Forelimb muscle (tissue), 1 donor: ENCODE measurements at regions not wholly inside any gene's neighbourhood (a gene's known extent, or its start where the extent isn't known, plus 50 kb on each side); places are given as distances from the start of the nearest gene placed in this dataset.

Experiments used
- DNase-seq: peaks from one replicate; pipeline ENCODE4 v3.0.0-alpha.2; 2013; ENCODE audit warnings: low read depth

DNA sequence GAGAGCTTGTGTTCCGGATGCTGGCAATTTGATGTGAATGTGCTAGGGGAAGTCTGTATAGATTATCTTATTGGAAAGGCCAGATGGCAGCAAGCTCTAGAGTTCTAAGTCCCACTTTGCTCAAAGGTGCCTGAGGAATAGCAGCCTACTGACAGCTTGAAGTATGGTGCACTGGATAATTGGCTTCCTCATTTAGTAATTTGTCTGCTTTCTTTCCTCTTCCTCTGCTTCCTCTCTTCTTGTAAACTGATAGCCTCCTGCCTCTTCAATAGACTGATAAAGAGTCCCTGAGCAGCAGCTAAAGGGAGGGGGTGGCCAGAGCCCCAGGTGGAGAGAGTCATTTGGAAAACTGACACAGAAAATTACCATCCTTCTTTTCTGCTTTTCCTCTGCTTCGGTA lies 177.3 kb downstream of the FGF1 start:
- no peak for DNase-seq

DNA sequence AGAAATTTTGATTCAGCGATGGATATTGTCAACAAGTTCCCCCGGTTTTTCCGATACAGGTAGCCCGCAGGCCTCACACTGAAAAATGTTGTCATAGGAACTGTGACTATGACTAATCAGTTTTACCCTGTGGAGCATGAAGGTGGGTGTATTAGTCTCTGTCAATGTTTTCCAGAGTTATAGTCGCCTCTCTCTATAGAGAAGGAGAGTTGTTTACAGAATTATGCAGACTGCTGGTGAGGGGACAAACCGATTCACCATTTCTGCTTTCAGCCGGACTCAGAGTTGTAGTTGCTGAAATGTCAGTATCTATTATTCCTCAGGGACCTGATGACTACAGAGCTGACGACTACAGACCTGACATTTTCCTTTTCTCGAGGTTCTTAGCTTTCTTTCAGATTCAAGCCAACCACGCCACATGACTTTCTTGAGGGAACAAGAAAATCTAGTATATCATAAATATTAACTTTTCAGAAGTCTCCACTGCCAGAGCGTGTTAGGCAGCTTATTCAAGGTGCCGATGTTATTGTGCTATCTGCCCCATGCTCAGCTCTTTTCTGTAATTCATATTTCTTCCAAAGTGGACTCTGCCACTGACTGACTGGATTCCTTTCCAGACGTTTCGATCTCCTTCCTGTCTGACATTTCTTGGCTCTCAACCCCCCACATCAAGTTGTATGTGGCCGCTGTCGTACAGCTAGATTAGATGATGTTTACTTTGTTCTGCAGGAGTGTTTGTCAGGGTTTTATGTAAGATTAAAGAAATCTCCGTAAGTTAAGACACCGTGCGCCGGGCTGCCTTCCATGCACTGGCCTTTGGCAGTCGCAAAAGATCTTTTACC lies 178.1 kb downstream of the FGF1 start:
- DNase-seq = no peak

DNA sequence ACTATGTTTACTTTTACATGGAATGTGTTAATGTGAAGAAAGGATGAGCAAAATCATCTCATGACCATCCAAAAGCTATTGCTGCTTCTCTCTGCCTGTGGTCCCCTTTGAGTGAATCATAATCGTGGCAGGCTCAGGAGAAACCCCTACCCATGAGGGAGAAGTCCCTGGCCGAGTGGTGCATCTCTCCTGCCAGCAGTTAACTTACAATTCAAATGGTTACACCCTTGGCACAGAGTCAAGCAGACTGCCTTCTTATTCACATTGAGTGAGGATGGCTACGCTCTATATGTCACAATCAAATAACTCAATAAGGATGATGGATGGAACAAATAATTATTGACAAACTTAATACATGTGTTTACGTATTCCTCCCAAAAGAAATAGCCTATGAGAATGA lies 179.1 kb downstream of the FGF1 start:
- no peak for DNase-seq

DNA sequence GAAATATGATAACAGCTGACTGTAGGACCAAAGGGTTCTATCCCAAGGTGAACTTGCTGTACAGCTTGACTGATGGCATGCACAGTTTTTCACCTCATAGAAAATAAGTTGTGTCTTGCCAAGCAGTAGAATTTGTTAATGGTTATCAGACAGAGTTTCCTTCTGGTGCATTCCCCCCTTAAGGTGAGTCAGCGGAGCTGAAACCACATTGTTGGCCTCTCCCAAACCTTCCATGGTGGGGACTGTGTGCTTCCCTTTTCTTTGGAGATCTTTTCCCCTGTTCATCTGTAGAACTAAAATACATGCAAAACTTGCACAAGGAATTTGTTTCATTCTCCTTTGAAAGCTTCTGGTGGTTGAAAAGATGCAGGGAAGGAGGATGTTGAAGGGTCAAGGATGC lies 179.8 kb downstream of the FGF1 start:
- no peak for DNase-seq

- DNase-seq = no peak
These were observed 177.1 kb upstream of the SPRY4 start for GRCh38 chr5:142501890-142502289.

GRCh38 chr5:142500227-142500905 lies 175.5 kb upstream of the SPRY4 start:
- no peak for DNase-seq

DNA sequence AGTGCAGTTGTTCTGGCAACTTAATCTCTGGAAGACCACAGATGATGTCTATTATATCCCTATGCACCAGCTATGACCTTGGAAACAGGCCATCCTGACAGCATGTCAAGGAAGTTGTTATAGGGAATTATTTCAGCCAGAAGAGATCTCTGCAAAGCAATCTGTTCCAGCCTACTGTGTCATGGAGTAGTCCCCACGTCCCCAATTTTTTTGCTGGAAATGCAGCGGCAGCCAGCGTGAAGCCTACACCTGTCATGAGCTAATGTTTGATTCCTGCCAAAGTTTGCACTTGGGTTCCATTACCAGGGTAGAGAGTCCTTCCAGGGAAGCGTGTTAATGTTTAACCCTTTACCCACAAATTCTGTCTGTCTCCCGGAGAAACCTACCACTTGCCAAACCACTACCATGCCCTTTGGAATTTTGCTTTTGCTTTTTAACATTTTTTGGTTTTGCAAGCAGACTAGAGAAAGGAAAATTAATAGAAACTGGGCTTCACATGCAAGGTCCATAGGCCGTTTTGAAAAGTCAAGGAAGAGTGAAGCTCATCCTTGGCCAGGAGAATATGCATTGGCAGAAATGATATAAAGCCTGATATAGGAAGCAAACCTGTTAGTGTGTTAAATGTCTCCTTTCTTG lies 174.9 kb upstream of the SPRY4 start:
- peak; percentile 89 for DNase-seq

DNA sequence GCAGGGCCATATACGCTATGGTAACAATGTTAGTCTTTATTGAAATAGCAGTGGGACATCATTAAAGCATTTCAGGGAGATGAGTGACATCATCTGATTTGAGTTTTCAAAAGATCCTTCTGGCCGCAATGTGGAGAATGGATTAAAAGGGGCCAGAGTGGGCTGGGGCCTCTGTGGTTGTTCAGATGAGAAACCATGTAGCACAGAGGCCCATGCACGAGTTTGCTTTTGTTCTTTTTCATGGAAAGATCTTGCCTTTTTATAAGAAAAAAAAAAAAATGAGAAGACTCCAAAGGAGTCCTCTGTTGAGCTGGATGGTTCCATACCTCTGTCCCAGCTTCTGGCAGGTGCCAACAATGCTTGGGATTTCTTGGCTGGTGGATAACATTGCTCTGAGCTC lies 173.5 kb upstream of the SPRY4 start:
- no peak for DNase-seq

DNA sequence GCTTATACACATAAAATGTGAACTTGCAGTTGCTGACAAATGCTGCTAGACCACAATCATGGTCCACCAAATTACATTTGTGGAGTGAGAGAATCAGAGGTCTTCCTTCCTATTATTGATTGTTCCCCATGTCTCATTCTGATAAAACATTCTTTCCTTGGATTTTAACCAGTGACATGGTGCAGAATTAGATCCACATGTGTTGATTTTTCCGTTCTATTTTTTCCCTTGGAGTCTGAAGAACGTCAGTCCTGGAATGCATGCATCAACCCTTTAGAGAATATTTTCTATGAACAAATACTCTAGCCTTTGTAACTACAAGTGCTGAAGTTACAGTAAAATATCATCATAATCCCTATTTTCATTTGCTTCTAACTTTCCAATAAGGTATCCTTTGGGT lies 170.7 kb upstream of the SPRY4 start:
- DNase-seq = no peak

GRCh38 chr5:142493875-142494518 lies 169.2 kb upstream of the SPRY4 start:
- no peak for DNase-seq

GRCh38 chr5:142492781-142493281 lies 168.0 kb upstream of the SPRY4 start:
- DNase-seq = no peak

- DNase-seq = no peak
These were observed 166.9 kb upstream of the SPRY4 start for GRCh38 chr5:142491679-142492078.

GRCh38 chr5:142491270-142491669 lies 166.4 kb upstream of the SPRY4 start:
- DNase-seq = no peak

DNA sequence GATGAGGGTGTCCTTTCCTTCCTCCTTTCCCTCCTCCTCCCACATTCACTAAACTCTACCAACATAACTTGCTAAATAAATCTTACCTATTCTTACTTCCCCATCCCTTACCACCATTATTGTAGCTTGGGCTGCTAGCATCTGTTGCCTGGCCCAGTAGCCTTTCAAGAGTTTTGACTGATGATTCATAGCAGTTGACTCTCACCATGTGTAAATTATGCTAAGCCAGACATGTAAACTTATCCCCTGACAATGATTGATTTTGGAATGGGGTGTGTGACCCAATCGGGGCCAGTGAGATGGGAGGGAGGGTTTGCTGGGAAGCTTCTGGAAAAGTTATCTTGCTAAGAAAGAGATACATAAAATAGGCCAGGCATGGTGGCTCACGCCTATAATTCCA lies 161.8 kb upstream of the SPRY4 start:
- DNase-seq = no peak

DNA sequence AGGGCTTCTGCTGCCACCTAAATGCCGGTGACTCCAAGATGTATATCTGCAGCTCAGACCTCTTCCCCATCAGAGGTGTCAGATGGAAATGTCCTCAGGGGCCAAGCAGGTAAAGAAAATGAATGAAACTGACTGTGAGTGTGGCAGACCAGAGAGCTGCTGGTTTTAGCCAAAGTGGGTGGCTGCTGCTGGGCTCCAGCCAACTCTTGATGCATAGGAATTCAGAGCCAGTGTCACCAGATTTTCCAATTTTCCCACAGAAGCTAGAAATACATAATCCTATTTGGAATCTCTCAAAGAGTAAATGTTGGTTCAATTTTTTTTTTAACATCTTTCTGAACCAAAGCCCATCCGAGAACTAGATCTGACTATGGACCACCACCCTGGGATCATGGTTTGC lies 161.2 kb upstream of the SPRY4 start:
- no peak for DNase-seq

- no peak for DNase-seq
These were observed 160.1 kb upstream of the SPRY4 start for GRCh38 chr5:142484821-142485387.

- no peak for DNase-seq
These were observed 157.4 kb upstream of the SPRY4 start for GRCh38 chr5:142482207-142482606.

DNA sequence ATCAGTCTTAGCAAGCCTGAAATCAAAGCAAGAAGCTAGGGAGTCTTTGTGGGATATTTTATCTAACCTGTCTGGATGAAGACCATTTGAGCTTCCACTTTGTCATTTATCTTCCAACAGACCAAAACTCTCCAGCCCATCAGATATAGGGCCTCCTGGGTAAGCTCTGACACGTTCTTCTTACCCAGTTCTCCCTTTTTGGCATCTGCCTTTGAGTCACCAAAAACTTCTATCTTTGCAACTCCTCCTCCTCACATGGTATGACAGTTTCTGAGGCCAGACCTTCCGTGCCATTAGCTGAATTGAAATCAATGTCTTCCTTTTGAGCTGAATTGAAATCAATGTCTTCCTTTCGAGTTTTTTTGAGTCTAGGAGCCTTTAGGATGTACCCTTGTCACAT lies 156.6 kb upstream of the SPRY4 start:
- no peak for DNase-seq

DNA sequence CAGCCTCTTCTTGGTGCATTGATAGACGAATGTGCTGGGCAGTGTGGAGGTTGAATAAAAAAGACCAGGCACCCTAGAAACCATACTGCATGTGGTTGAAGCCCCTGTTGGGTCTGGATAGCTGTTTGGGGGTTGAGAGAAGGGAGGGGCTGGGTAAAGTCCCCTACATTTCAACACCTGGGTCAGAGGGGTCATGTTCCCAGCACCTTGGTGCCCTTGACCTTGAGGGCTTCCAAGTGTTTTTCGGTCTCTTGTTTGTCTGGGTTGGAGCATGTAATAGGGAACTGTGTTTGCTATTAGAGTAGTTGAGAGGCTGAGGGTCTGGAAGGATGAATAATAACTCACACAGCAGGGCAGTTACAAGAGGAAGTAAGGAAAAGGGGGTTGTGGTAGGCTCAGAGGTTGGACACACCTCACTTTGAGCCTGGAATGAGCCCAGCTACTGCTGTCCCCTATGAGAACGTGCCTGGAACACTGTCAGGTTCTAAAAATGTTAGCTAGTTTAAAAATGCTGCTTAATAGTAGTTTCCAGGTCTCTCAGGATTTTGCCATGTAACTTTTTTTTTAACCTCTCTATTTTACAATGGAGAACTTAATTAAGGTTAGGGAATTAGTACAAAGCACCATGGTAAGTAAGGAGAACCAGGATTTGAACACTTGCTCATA lies 155.2 kb upstream of the SPRY4 start:
- DNase-seq = no peak

- DNase-seq = no peak
These were observed 154.3 kb upstream of the SPRY4 start for GRCh38 chr5:142479150-142479549.

DNA sequence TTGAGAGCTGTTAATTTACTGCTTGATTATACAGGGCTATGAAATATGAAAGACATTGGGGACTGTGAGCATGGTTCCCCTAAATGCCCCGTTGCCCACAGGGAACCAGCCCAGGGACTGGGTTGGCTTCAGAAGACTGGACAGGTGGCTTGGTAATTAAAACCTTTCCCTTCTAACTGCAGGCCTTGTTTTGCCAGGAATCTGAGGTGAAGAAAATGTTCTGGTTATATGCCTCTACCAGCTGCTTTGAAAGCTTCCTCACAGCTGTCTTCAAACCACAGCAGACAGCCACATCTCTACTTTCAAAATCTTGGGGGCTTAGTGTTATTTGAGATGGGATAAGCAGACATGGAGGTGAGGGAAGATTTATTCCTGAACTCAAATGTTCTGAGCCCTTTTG lies 153.3 kb upstream of the SPRY4 start:
- no peak for DNase-seq
